H9 (cell line): ENCODE measurements at regions not wholly inside any gene's neighbourhood (a gene's known extent, or its start where the extent isn't known, plus 50 kb on each side); places are given as distances from the start of the nearest gene placed in this dataset.

Experiments used
- DNase-seq: peaks from one replicate; pipeline ENCODE4 v3.0.0-alpha.2; 2017
- H2AFZ ChIP-seq: one replicate; pipeline ENCODE4 v1.6.1; 2013; ENCODE audit warnings: mild to moderate bottlenecking, low read length, control low read depth, moderate library complexity
- H2AK5ac ChIP-seq: 2 replicates; pipeline ENCODE4 v1.6.1; 2013; ENCODE audit warnings: low read length, control low read depth, mixed read lengths; ENCODE audit not compliant: insufficient read length
- H2BK120ac ChIP-seq: one replicate; pipeline ENCODE4 v1.6.1; 2013; ENCODE audit warnings: low read depth, mild to moderate bottlenecking, low read length, control low read depth, inconsistent platforms; ENCODE audit not compliant: poor library complexity, severe bottlenecking
- H2BK12ac ChIP-seq: 2 replicates; pipeline ENCODE4 v1.6.1; 2013; ENCODE audit warnings: low read length, control low read depth, mixed read lengths, low read depth; ENCODE audit not compliant: insufficient read length
- H2BK15ac ChIP-seq: 2 replicates; pipeline ENCODE4 v1.6.1; 2013; ENCODE audit warnings: low read depth, low read length, control low read depth
- H2BK20ac ChIP-seq: one replicate; pipeline ENCODE4 v1.6.1; 2013; ENCODE audit warnings: low read depth, mild to moderate bottlenecking, low read length, control low read depth, inconsistent platforms; ENCODE audit not compliant: poor library complexity, severe bottlenecking
- H2BK5ac ChIP-seq: 2 replicates; pipeline ENCODE4 v1.6.1; 2013; ENCODE audit warnings: low read length, control low read depth, mixed read lengths; ENCODE audit not compliant: insufficient read length
- H3K14ac ChIP-seq: 2 replicates; pipeline ENCODE4 v1.6.1; 2013; ENCODE audit warnings: low read length, control low read depth; ENCODE audit not compliant: insufficient read depth
- H3K18ac ChIP-seq: 2 replicates; pipeline ENCODE4 v1.6.1; 2013; ENCODE audit warnings: low read depth, mild to moderate bottlenecking, mixed read lengths, low read length, control low read depth; ENCODE audit not compliant: insufficient read length
- H3K23ac ChIP-seq: 2 replicates; pipeline ENCODE4 v1.6.1; 2013; ENCODE audit warnings: low read length, control low read depth, mixed read lengths, low read depth; ENCODE audit not compliant: insufficient read length
- H3K23me2 ChIP-seq: 2 replicates; pipeline ENCODE4 v1.6.1; 2013; ENCODE audit warnings: low read depth, mild to moderate bottlenecking, mixed read lengths, low read length, control low read depth; ENCODE audit not compliant: insufficient read length, poor library complexity, severe bottlenecking
- H3K27ac ChIP-seq: 2 replicates; pipeline ENCODE4 v1.5.1; 2013; ENCODE audit warnings: low read length, control low read depth, mixed read lengths, low read depth; ENCODE audit not compliant: insufficient read length
- H3K27me3 ChIP-seq: 2 replicates; pipeline ENCODE4 v1.6.1; 2013; ENCODE audit warnings: low read length, control low read depth, inconsistent platforms; ENCODE audit not compliant: insufficient read depth
- H3K4ac ChIP-seq: 2 replicates; pipeline ENCODE4 v1.6.1; 2013; ENCODE audit warnings: low read depth, mild to moderate bottlenecking, control low read depth, inconsistent platforms, low read length, moderate library complexity
- H3K4me1 ChIP-seq: 2 replicates; pipeline ENCODE4 v1.6.1; 2013; ENCODE audit warnings: low read length, control low read depth, inconsistent platforms; ENCODE audit not compliant: insufficient read depth
- H3K4me2 ChIP-seq: 2 replicates; pipeline ENCODE4 v1.6.1; 2013; ENCODE audit warnings: low read length, control low read depth, mixed read lengths; ENCODE audit not compliant: insufficient read length, insufficient read depth
- H3K56ac ChIP-seq: 2 replicates; pipeline ENCODE4 v1.6.1; 2013; ENCODE audit warnings: low read depth, mild to moderate bottlenecking, mixed read lengths, low read length, control low read depth; ENCODE audit not compliant: insufficient read length
- H3K79me1 ChIP-seq: 2 replicates; pipeline ENCODE4 v1.6.1; 2013; ENCODE audit warnings: low read depth, mild to moderate bottlenecking, moderate library complexity, low read length, control low read depth, inconsistent platforms; ENCODE audit not compliant: insufficient read depth, poor library complexity, severe bottlenecking
- H3K79me2 ChIP-seq: 2 replicates; pipeline ENCODE4 v1.6.1; 2013; ENCODE audit warnings: low read length, control low read depth, inconsistent platforms; ENCODE audit not compliant: insufficient read depth
- H3K9ac ChIP-seq: 2 replicates; pipeline ENCODE4 v1.6.1; 2013; ENCODE audit warnings: low read length, control low read depth, mixed read lengths; ENCODE audit not compliant: insufficient read length; ENCODE audit errors: extremely low read depth
- H3K9me3 ChIP-seq: one replicate; pipeline ENCODE4 v1.6.1; 2013; ENCODE audit warnings: low read depth, low read length, inconsistent platforms; ENCODE audit not compliant: control insufficient read depth
- H3T11ph ChIP-seq: one replicate; pipeline ENCODE4 v1.6.1; 2013; ENCODE audit warnings: mild to moderate bottlenecking, low read length, control low read depth, inconsistent platforms
- H4K20me1 ChIP-seq: one replicate; pipeline ENCODE4 v1.6.1; 2013; ENCODE audit not compliant: control insufficient read depth, insufficient read length, insufficient read depth
- H4K5ac ChIP-seq: 2 replicates; pipeline ENCODE4 v1.6.1; 2013; ENCODE audit warnings: low read depth, mild to moderate bottlenecking, mixed read lengths, low read length, control low read depth; ENCODE audit not compliant: insufficient read length
- H4K8ac ChIP-seq: replicated peaks from 2 replicates; pipeline ENCODE4 v1.6.1; 2013; ENCODE audit warnings: low read length, control low read depth, mixed read lengths, low read depth; ENCODE audit not compliant: insufficient read length
- H4K91ac ChIP-seq: 2 replicates; pipeline ENCODE4 v1.6.1; 2013; ENCODE audit warnings: low read depth, mild to moderate bottlenecking, moderate library complexity, mixed read lengths, low read length, control low read depth; ENCODE audit not compliant: insufficient read length
- H3K27ac Mint-ChIP-seq, 3 experiments: 2 replicates in 2 of 3; 3 replicates in 1 of 3; pipeline ENCODE4 v1.8.0; 2020 to 2021; ENCODE audit warnings: mixed read lengths in 3 of 3, mild to moderate bottlenecking in 1 of 3, moderate library complexity in 1 of 3
- H3K27me3 Mint-ChIP-seq: 2 replicates; pipeline ENCODE4 v1.8.0; 2021; ENCODE audit warnings: low read depth, mild to moderate bottlenecking, moderate library complexity, mixed read lengths
- H3K36me3 Mint-ChIP-seq, 3 experiments: 2 replicates in 2 of 3; 3 replicates in 1 of 3; pipeline ENCODE4 v1.8.0; 2020 to 2021; ENCODE audit warnings: low read depth in 3 of 3, mixed read lengths in 3 of 3; ENCODE audit not compliant: insufficient read depth in 1 of 3
- H3K4me1 Mint-ChIP-seq, 2 experiments: 2 replicates each; pipeline ENCODE4 v1.8.0; 2020; ENCODE audit warnings: mixed read lengths in 2 of 2
- H3K4me3 Mint-ChIP-seq, 2 experiments: 2 replicates in 1 of 2; 3 replicates in 1 of 2; pipeline ENCODE4 v1.8.0; 2020 to 2021; ENCODE audit warnings: mild to moderate bottlenecking in 2 of 2, mixed read lengths in 2 of 2, moderate library complexity in 1 of 2
- H3K9me3 Mint-ChIP-seq, 2 experiments: 2 replicates in 1 of 2; 3 replicates in 1 of 2; pipeline ENCODE4 v1.8.0; 2020; ENCODE audit warnings: mild to moderate bottlenecking in 2 of 2, mixed read lengths in 2 of 2, moderate library complexity in 1 of 2
- CTCF ChIP-seq: fragments of 200-600 bp; sonication (generic); conservative IDR thresholded peaks from 3 replicates; pipeline ENCODE4 v1.8.0; 2021; ENCODE audit warnings: antibody characterized with exemption, mild to moderate bottlenecking
- WGBS: extraction: QIAGEN DNeasy Blood & Tissue Kit; methylation state at CpG from one replicate; pipeline ENCODE4 v1.1.7; 2013; ENCODE audit warnings: missing lambda C conversion rate, low lambda C conversion rate, mixed read lengths; ENCODE audit not compliant: insufficient read length; ENCODE audit errors: extremely low coverage; 5-methylcytosine and 5-hydroxymethylcytosine counted together

GRCh38 chr3:94331831-94332230 is 269.0 kb downstream of the NSUN3 start:
- Mint-ChIP-seq H3K27me3 (no peaks in the 10 kb centered on the region), H3K36me3 (peaks cover 0 to 2% (median 1%) of the 10 kb centered on the region in 3 experiments; a peak in 2 of 7 replicates)
- DNase-seq, result no peak

More at GRCh38 chr3:94331831-94332230, 269.0 kb downstream of the NSUN3 start:
- Histone ChIP-seq H3K79me1 (no peaks in the 10 kb centered on the region), H3K4me2 (no peak overlapping the region), H3K4ac (no peak overlapping the region), H2BK15ac (no peak overlapping the region), H4K20me1 (no peaks in the 10 kb centered on the region), H3K56ac (no peak overlapping the region), H3K4me1 (no peaks in the 10 kb centered on the region), H3K79me2 (no peaks in the 10 kb centered on the region), H3K18ac (no peak overlapping the region), H3K27ac (no peak overlapping the region), H3K23ac (no peak overlapping the region), H2BK20ac (no peak overlapping the region), H3K14ac (no peak overlapping the region), H3K9me3 (no peaks in the 10 kb centered on the region), H4K5ac (no peak overlapping the region), H2AFZ (no peak overlapping the region), H3K9ac (no peak overlapping the region), H3T11ph (no peak overlapping the region), H3K23me2 (no peaks in the 10 kb centered on the region), H4K91ac (no peak overlapping the region), H2BK12ac (no peak overlapping the region), H2BK5ac (no peak overlapping the region), H4K8ac (no peak overlapping the region), H2AK5ac (no peak overlapping the region), H2BK120ac (no peak overlapping the region), H3K27me3 (no peaks in the 10 kb centered on the region)
- no CpG with 5 or more reads among the region's 1 CpG for whole genome bisulfite sequencing
- Mint-ChIP-seq H3K4me3 (no peak overlapping the region), H3K4me1 (peaks cover 4 to 13% of the 10 kb centered on the region in 2 experiments; a peak in 3 of 4 replicates), H3K9me3 (peaks cover 0 to 3% of the 10 kb centered on the region in 2 experiments; a peak in 2 of 5 replicates), H3K27ac (no peak overlapping the region)
- TF ChIP-seq CTCF, result no peak
